Small intestine (tissue), 7 donors: ENCODE measurements at regions not wholly inside any gene's neighbourhood (a gene's known extent, or its start where the extent isn't known, plus 50 kb on each side); places are given as distances from the start of the nearest gene placed in this dataset.

Source experiments
- DNase-seq, 2 donors: peaks; one replicate each; pipeline versions ENCODE4 v3.0.0 to v3.0.0-alpha.2; 2013
- FAIRE-seq: peaks from 2 replicates; lab custom pipeline; 2012; peaks lifted over from hg19 to GRCh38; lab: Jason Lieb, UNC
- H3K27ac ChIP-seq, 3 donors: one replicate each; pipeline ENCODE4 v1.5.1; 2013; ENCODE audit warnings: low read length in 2 of 3, mild to moderate bottlenecking in 2 of 3, control low read depth in 1 of 3, inconsistent platforms in 1 of 3, low read depth in 1 of 3, moderate library complexity in 1 of 3
- H3K27me3 ChIP-seq, 3 donors: one replicate each; pipeline ENCODE4 v1.6.1; 2013; ENCODE audit warnings: low read length in 3 of 3, inconsistent platforms in 1 of 3; ENCODE audit not compliant: control insufficient read depth in 3 of 3, insufficient read depth in 3 of 3
- H3K36me3 ChIP-seq, 3 donors: one replicate each; pipeline ENCODE4 v1.6.1; 2013; ENCODE audit warnings: low read length in 3 of 3, inconsistent platforms in 1 of 3, low read depth in 1 of 3, mild to moderate bottlenecking in 1 of 3, moderate library complexity in 1 of 3; ENCODE audit not compliant: control insufficient read depth in 3 of 3, insufficient read depth in 2 of 3
- H3K4me1 ChIP-seq, 3 donors: one replicate each; pipeline ENCODE4 v1.6.1; 2013; ENCODE audit warnings: low read length in 2 of 3, inconsistent platforms in 1 of 3, low read depth in 1 of 3, mild to moderate bottlenecking in 1 of 3, moderate library complexity in 1 of 3; ENCODE audit not compliant: control insufficient read depth in 3 of 3, insufficient read depth in 2 of 3
- H3K4me3 ChIP-seq, 3 donors: one replicate each; pipeline ENCODE4 v1.5.1; 2013; ENCODE audit warnings: low read length in 3 of 3, control low read depth in 1 of 3, inconsistent platforms in 1 of 3, low read depth in 1 of 3, mild to moderate bottlenecking in 1 of 3, moderate library complexity in 1 of 3
- H3K9me3 ChIP-seq, 2 donors: one replicate each; pipeline ENCODE4 v1.6.1; 2013; ENCODE audit warnings: low read depth in 1 of 2, low read length in 1 of 2; ENCODE audit not compliant: control insufficient read depth in 2 of 2, insufficient read depth in 1 of 2
- WGBS, 3 donors: extraction: QIAGEN DNeasy Blood & Tissue Kit; methylation state at CpG; one replicate each; pipeline ENCODE4 v1.1.7; 2013; 5-methylcytosine and 5-hydroxymethylcytosine counted together
- donor health status: healthy with polysubstance abuse.
- donor health status: control.
- donor health status: control.
- donor health status: Bipolar disorder and iron deficiency.
- donor health status: healthy.

DNA sequence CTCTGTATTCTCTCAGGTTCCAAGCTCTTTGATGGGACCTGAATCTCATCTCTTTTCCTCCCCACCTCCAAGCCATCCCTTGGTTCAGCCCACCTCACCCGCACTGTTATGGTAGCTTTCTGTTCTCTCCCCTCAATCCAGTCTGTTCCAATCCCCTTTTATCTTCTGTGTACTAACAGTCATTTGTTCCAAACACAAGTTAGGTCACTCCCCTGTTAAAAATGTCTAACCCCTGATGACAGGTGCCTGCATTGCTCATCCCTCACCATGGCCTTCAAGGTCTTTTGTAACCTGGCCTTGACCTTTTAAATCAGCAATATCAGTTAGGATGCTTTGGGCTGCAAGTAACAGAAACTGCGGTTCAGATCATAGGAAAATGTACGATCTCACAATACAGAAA is 74.8 kb downstream of the CYP26A1 start:
- Histone ChIP-seq H3K27ac (no peak overlapping the region), H3K4me3 (no peak overlapping the region), H3K27me3 (no peaks in the 10 kb centered on the region), H3K9me3 (peaks cover 0 to 8% of the 10 kb centered on the region in 2 donors), H3K36me3 (no peaks in the 10 kb centered on the region), H3K4me1 (no peaks in the 10 kb centered on the region)
- no peak for DNase-seq
- WGBS, 3 donors: 92 to 95% (median 94%) methylated on average over 3 of the region's 3 CpGs
- FAIRE-seq: no peak

- FAIRE-seq (no peak), DNase-seq (no peak)
- no peaks in the 10 kb centered on the region for H3K4me1 ChIP-seq
- no peak overlapping the region for H3K27ac ChIP-seq
- no peaks in the 10 kb centered on the region for H3K27me3 ChIP-seq
- no peaks in the 10 kb centered on the region for H3K36me3 ChIP-seq
- no peak overlapping the region for H3K4me3 ChIP-seq
- WGBS, 3 donors: 86 to 95% (median 87%) methylated on average over 4 of the region's 4 CpGs
- H3K9me3 ChIP-seq: peaks cover 0 to 11% of the 10 kb centered on the region in 2 donors
These were observed 76.1 kb downstream of the CYP26A1 start for GRCh38 chr10:93149761-93150160.

DNA sequence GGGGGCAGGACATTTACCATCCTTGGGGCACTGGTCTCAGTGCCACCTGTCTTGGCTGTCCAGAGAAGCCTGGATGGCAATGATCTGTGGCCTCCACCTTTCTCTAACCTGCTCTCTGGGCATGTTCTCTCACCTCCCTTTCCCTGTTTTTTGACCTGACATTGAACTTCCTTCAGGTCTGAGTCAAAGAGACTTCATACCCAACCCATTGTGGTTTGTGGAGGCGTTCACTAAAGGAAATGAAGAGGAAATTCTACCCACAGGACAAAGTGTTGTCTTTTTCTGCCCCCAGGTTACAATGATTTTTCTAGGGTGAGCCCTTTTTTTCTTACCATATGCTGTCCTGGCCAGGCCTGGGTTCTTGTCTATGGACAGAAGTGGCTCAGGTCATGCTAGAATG is 76.6 kb downstream of the CYP26A1 start:
- Histone ChIP-seq H3K4me1 (no peaks in the 10 kb centered on the region), H3K36me3 (no peaks in the 10 kb centered on the region), H3K9me3 (peaks cover 0 to 11% of the 10 kb centered on the region in 2 donors), H3K27me3 (no peaks in the 10 kb centered on the region), H3K4me3 (no peak overlapping the region), H3K27ac (no peak overlapping the region)
- DNase-seq (no peak), FAIRE-seq (no peak)
- 50 to 66% (median 62%) methylated on average over 1 of the region's 1 CpG for WGBS, 3 donors

GRCh38 chr10:93150990-93151547 is 77.4 kb downstream of the CYP26A1 start:
- 72 to 81% (median 80%) methylated on average over 8 of the region's 8 CpGs for WGBS, 3 donors
- H3K27ac ChIP-seq: no peak overlapping the region
- H3K4me1 ChIP-seq: no peaks in the 10 kb centered on the region
- FAIRE-seq: no peak
- H3K27me3 ChIP-seq: no peaks in the 10 kb centered on the region
- no peak for DNase-seq
- no peaks in the 10 kb centered on the region for H3K36me3 ChIP-seq
- no peak overlapping the region for H3K4me3 ChIP-seq
- peaks cover 0 to 11% of the 10 kb centered on the region in 2 donors for H3K9me3 ChIP-seq

DNA sequence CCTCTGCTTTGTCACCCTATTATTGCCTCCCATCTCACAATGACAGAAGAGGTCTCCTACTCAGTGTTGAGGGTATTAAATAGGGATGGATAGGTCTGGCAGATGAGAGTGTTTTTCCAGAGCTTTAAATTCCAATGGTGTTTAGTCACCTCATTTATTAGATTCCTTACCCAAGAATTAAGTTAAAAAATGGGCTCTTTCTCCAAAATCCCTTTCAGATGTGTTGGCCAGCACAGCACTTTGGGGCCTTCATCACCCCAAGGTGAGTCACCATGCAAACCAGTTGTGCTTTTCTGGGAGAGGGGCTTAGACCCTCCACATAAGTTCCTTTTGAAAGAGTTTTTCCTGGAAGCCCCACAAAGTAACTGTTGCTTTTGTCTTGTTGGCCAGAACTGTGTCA is 78.4 kb downstream of the CYP26A1 start:
- Histone ChIP-seq H3K4me3 (no peak overlapping the region), H3K9me3 (peaks cover 0 to 11% of the 10 kb centered on the region in 2 donors), H3K27me3 (no peaks in the 10 kb centered on the region), H3K4me1 (no peaks in the 10 kb centered on the region), H3K36me3 (no peaks in the 10 kb centered on the region), H3K27ac (no peak overlapping the region)
- DNase-seq: no peak
- no peak for FAIRE-seq

DNA sequence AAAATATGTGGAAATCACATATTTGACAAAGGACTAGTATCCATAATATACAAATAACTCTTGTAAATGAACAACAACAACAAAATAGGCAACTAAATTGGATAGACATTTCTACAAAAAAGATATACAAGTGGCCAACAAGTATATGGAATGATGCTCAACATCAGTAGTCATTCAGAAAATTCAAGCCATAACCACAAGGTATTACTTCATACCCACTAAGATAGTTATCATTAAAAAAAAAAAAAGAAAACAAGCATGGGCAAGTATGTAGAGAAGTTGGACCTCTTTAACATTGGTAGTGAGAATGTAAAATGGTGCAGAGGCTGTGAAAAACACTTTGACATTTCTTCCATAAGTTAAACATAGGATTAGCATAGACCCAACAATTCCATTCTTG is 80.8 kb downstream of the CYP26A1 start:
- FAIRE-seq (no peak), DNase-seq (no peak)
- Histone ChIP-seq H3K4me1 (no peaks in the 10 kb centered on the region), H3K27ac (no peak overlapping the region), H3K27me3 (no peaks in the 10 kb centered on the region), H3K9me3 (peaks cover 0 to 18% of the 10 kb centered on the region in 2 donors), H3K4me3 (no peak overlapping the region), H3K36me3 (no peaks in the 10 kb centered on the region)

DNA sequence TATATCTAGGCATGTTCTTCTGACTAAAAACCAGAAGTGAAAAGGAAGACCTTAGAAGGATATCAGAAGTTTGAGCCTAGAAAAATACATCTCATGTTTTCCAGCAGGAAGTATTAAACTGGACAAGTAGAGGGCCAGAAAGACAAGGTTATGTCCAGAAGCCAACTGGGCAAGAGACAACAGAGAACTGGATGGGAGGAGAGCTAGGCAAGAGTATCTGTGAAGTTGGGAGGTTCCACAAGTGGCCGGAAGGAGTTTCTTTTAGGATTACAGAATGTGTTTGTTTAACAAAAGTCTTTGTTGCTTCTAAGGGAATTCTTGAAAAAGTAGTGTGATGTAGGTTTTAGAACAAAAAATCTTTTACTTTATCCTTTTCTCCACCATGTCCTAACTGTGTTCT is 86.4 kb downstream of the CYP26A1 start:
- Histone ChIP-seq H3K36me3 (no peaks in the 10 kb centered on the region), H3K9me3 (peaks cover 0 to 7% of the 10 kb centered on the region in 2 donors), H3K27ac (no peak overlapping the region), H3K4me1 (no peaks in the 10 kb centered on the region), H3K4me3 (no peak overlapping the region), H3K27me3 (no peaks in the 10 kb centered on the region)
- 71 to 96% (median 81%) methylated on average over 1 of the region's 1 CpG for WGBS, 3 donors
- FAIRE-seq (no peak), DNase-seq (no peak)

DNA sequence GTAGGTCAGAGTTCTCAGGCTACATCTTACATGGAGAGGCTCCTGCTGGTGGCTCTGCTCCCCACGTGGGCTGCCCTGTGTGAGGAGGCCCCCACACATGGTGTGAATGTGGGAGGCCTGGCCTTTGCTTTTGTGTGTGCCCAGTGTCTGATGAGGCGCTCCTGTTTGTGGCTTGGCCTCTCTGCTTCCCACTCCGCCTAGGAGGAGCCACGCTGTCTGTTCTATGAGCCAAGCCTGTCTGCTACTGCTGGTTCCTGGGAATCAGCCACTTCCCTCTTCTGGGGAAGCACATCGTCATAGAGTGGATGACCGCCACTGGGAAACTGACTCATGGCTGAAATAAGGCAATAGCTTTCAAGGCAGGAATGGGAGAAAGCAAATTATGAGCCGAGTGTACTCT is 87.1 kb downstream of the CYP26A1 start:
- no peak for FAIRE-seq

GRCh38 chr10:93165367-93165766 is 91.7 kb downstream of the CYP26A1 start:
- no peak overlapping the region for H3K4me3 ChIP-seq
- WGBS, 3 donors: 82 to 97% (median 95%) methylated on average over 4 of the region's 4 CpGs
- no peak for DNase-seq
- H3K4me1 ChIP-seq: no peaks in the 10 kb centered on the region
- no peaks in the 10 kb centered on the region for H3K27me3 ChIP-seq
- no peaks in the 10 kb centered on the region for H3K9me3 ChIP-seq
- no peak for FAIRE-seq
- no peak overlapping the region for H3K27ac ChIP-seq
- H3K36me3 ChIP-seq: no peaks in the 10 kb centered on the region

More for the DNA sequence above, 87.1 kb downstream of the CYP26A1 start:
- Histone ChIP-seq H3K36me3 (no peaks in the 10 kb centered on the region), H3K27ac (no peak overlapping the region), H3K9me3 (peaks cover 0 to 7% of the 10 kb centered on the region in 2 donors), H3K27me3 (no peaks in the 10 kb centered on the region), H3K4me1 (no peaks in the 10 kb centered on the region), H3K4me3 (no peak overlapping the region)
- no peak for DNase-seq
- 70 to 82% (median 79%) methylated on average over 7 of the region's 7 CpGs for WGBS, 3 donors
